Activated effector memory CD4-positive, alpha-beta T cell treated with anti-CD3 and anti-CD28 coated beads, Interleukin-2, amount 50 U/mL, for 16 hours (primary cell): ENCODE measurements at regions not wholly inside any gene's neighbourhood (a gene's known extent, or its start where the extent isn't known, plus 50 kb on each side); places are given as distances from the start of the nearest gene placed in this dataset.

Source experiments
- DNase-seq: peaks from one replicate; pipeline ENCODE4 v3.0.0-alpha.2; 2020

DNA sequence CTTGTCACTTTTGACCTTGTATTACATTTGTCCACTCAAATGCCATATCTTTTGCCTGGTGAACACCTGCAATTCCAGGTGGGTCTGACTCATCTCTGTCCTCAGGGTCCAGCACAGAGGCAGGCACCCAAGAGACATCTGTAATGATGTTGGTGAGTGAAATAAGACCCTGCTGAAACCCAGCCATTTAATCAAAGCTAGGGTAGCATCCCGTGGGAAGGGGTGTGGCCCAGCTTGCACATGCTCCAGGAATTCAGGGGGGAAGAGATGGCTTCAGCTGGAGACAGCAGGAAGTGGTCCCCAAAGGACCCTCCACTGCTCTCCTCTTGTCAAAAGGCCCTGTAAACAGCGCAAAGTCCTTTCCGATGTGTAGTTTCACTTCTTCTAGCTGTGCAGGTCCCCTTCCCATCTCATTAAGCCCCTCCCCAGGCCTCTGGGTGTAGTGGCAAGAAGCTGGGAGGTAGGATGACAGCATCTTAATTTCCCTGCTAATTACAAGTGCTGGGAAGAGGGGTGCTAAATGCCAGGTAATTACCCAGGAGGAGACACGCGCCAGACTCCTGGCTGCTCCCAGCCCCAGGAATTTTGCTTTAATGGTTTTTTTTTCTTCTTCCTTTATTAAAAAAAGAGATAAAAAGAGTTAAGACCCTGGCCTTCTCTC is 54.4 kb upstream of the TRABD2B start:
- DNase-seq: no peak

DNA sequence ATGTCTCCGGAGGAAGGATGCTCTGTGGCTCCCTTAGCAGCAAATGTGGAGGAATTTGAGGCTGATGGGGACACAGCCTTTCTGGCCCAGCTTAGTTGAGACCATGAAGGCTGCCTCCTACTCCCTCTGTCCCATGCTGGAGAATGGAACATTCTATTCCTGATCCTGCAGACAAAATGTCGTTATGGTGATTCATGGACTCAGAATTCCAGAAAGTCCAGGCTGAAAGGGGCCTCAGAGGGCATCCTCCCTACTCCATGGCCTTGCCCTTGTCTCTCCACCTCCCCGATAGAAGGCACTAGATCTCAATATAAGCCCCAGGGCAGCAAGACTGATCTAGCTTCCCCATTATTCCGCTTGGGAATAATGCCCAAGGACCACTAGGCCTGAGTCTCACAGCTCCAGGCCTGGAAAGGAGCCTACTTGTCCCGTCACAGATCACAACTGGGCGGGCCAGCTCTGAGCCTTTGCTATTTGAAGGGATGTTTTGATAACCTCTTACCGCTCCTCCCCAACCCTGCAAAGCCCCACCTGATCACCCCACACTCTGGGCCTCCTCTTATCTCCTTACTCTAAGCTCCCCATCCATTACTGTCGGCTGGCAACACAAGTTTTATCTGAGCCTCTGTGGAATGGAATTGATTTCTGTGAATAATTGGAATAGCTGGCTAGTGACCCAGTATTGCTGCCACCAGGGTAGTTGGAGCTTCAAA is 52.8 kb upstream of the TRABD2B start:
- no peak for DNase-seq

DNA sequence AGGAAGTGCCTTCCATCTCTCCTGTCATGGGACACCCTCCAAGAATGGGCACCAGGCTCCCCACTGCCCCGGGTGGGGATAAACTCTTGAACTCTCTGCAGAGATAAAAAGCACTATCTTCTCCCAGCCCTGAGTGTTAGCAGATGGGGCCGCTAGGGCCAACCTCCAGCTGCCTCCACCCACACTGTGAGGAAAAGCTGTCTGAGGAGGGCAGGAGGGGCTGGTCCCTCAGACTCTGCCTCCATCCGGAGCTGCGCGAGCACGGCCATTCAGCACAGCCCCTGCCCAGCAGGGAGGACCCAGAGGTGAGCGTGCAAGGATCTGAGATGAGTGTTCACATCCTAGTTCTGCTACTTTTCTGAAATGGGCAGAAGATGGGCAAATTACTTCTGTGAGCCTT is 51.8 kb upstream of the TRABD2B start:
- no peak for DNase-seq

DNA sequence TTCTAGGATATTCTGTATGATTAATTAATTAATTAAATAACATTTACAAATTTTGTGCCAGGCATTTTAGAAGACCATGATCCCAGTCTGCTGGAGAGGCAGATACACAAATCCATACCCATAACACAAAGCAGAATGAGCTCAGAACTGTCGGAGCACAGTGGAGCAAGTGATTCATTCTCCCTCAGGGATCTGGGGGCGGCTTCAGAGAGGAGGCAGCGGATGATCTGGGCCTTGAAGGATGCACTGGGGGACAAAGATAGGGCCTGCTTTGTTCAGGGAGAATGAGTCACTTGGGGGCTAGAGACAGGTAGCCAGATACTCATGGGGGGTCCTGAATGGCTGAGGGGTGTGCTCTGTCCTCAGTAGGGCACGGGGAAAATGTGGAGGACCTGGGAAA is 50.9 kb upstream of the TRABD2B start:
- no peak for DNase-seq

DNA sequence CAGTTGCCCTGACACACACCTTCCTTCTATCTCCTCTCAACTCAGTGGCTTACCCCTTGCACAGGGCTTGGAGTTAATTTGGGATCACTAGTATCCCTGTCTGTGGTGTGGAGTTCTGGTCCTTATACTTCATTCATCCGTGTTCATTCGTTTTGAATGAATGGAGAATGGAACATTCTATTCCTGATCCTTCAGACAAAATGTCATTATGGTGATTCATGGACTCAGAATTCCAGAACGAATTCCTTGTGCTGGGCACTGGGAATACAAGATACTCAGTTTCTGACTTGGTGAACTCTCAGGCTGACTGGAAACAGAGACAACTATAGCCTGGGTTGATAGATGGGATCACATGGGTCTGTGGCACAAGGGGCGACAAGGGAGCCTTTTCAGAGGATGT is 49.9 kb upstream of the TRABD2B start:
- DNase-seq: no peak
